Islet of Langerhans (tissue), 1 donor: ENCODE measurements at regions not wholly inside any gene's neighbourhood (a gene's known extent, or its start where the extent isn't known, plus 50 kb on each side); places are given as distances from the start of the nearest gene placed in this dataset.
"Not testable (repeated sequence)": the region's sequence is repeated elsewhere in the genome, so short reads cannot be mapped to it uniquely, and the experiment has no call there.

Experiments used
- FAIRE-seq: peaks from one replicate; lab custom pipeline; 2011; peaks lifted over from hg19 to GRCh38; lab: Jason Lieb, UNC

DNA sequence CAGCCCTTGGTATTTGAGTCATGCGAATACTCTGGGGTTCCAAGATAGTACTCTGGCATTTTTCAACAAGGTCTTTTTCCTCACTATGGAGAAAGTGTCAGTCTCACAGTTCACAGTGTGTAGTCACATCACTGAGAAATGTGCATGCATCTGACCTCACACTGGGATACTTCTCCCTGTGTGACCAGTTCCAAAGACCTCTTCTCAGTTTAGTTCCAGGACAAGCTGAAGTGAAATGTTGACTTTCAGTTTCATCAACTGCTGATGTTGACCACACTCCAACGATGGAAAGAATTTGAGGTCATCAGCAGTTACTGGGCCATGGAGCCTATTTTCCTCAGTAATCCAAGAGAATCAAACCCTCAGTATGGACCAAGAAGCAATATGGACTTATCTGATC is 55.1 kb upstream of the SOX11 start:
- not testable (repeated sequence) for FAIRE-seq
